ENCODE measurements at regions not wholly inside any gene's neighbourhood (a gene's known extent, or its start where the extent isn't known, plus 50 kb on each side); places are given as distances from the start of the nearest gene placed in this dataset.
"Not testable (repeated sequence)": the region's sequence is repeated elsewhere in the genome, so short reads cannot be mapped to it uniquely, and the experiment has no call there.

DNA sequence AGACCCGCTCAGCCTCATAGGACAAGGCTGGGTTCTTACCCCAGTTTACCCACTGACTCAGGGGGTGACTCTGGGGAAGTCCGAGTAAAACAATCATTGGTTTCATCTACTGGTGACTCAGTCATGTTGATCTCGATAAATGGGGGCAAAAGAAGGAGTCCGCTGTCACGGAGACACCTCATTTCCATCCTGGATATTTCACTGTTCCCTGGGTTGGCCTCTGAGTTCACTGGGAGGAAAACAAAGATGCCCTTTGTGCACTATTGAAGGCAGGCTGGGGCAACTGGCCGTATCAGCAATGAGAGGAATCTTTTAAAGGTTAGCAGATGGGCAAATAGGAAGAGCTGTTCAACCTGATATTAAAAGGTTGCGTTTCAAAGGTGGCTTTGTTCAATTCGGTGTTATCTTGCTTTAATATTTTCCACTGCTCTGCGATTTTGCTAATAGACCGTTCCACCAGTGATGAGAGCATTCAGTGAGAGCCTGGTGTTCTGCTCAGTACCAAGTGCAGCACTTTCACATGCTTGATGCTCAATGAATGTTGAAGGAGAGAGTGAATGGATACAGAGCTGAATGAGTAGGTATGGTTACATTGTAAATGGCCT lies 110.2 kb upstream of the EGFLAM start:
- DNase-seq, result no peak

DNA sequence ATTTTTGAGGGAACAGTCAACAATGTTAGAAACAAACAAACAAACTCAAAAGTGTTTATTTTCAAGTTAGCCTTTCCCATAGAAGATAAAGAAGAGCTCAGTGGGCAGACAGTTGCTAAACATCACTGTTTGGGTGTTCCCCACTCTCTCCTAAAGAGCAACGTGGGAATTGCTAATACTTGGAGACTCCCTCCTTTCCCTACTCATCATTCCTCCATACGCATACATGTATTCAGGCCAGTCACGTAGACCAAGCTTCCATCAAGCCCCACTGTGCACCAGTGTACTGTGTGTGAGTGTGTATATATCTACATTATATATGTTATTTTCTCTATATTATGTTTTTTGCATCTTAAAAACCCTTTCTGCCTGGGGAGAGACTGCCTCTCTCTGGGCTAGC lies 115.0 kb upstream of the EGFLAM start:
- DNase-seq, result no peak

DNA sequence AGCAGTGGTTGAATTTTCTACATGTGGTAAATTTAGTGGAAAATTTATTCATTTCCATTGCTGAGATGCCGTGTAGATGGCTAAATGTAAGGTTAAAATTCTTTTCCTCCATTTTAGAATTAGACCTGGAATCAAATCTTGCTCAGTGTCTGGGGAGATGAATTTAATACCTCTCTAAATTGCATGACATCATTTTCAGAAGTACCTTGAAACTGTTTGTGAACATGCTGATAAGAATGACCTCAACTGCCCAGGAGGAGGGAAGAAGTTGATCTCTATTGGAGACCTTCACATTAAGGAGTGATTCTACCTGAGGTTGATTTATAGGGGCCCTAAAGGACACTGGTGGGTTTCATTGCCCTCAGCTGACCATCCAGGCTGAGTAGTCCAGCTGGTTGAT lies 116.7 kb upstream of the EGFLAM start:
- no peak for DNase-seq

DNA sequence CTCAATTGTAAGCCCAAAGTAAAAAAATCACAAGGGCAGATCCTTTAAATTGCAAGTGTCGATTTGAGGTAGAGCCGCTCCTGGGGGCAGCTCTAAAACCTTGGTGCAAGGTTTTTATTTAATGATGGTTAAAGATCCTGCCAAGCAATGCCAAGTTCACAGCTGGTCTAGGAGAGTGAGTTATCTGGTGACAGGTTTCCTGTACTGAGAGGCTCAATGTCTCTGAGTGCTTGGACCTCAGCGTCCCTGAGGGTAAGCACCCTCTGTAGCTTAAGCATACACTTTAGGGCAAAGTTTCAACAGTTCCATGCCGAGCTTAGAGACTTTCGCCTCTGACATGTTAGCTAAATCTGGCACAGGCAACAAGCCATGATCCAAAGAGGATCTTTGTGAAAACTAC lies 119.8 kb upstream of the EGFLAM start:
- DNase-seq, result no peak

- DNase-seq, result no peak
Measured at GRCh38 chr5:38135486-38136039, 122.8 kb upstream of the EGFLAM start.

DNA sequence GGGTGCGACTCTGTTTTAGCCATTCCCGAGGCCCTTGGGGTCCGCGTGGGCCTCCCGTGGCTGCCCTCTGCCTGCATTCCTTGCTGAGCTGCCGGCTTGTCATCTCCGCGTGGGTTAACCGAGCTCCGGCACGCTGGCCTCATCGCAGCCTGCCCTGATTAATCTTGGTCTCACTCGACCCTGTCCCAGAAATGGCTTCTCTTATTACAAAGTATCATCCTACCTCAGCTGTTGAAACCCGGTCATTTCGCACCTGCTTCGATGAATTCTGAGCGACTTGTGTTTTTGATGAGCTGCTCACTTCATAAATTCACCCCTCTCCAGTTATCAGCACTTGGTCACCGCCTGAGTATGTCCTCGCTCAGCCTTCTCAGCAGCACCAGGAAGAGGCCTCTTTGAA lies 123.5 kb upstream of the EGFLAM start:
- DNase-seq, result no peak

GRCh38 chr5:38134294-38134693 lies 124.1 kb upstream of the EGFLAM start:
- DNase-seq, result not testable (repeated sequence)

DNA sequence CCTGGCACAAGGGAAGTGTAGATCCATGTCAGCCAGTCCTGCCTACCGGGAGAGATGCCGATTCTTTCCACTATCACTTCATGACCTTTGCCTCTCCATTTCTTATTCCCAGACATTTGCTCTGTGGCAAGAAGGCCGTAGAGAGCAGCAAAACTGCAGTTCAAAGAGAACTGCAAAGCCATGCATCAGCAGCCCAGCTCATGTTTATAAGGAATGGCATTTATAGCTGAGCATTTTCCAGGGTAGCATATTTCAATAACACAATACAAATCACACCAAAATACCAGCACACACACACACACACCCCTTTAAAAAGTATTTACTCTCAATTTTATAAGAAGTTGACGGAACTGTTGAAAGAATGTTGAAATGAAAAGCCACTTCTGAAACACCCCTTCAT lies 126.7 kb upstream of the EGFLAM start:
- DNase-seq, result no peak

GRCh38 chr5:38124321-38124720 lies 134.0 kb upstream of the EGFLAM start:
- DNase-seq, result no peak

- no peak for DNase-seq
Measured at GRCh38 chr5:38121420-38121819, 136.9 kb upstream of the EGFLAM start.

DNA sequence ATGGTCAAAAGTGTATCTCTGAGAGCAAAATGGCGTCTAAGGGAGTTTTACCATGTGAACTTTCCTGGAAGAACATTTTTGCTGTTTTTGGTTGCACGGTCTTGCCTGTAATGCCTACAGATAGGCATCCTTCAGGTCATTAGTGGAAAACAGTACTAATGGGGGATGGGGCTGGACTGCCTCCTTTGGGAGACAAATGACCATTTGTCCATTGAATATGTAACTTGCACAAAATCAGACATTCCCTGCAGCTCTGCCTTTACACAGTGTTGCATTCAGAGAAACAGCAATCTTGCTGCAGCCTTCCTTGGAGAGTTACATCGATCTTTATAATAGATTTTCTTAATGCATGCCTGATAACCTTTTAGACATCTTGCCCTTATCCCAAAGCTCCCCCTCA lies 138.5 kb upstream of the EGFLAM start:
- DNase-seq, result no peak

DNA sequence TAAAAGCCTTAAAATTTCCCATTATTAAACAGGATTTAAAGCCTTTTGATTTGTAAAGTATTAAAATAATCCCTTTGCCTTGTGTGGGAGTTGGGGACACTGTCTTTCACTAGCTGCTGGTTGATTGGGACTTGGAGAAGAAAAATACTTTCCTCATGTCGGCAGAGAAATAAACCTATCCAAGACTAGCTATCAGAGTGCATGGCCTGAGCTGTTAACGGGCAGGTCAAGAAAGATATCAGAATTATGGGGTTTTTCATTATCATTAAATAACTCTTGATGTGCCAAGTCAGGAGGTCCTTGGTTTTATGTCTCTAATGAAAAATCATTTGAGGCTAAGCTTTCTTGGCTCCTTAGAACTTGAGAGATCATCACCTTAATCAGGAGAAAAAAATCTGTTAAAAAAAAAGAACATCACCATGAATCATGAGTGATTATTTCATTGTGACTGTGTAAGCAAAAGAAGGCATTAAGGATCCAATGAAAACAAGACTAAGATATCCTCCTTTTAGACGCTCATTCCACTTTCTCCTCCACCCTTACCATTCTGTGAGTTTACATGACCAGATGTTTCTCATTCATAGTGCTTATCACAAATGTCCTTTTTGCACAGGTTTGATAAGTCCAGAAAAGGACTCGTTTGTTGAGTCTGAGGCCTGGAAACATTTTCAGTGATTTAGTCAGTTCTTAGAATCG lies 140.4 kb upstream of the EGFLAM start:
- no peak for DNase-seq

DNA sequence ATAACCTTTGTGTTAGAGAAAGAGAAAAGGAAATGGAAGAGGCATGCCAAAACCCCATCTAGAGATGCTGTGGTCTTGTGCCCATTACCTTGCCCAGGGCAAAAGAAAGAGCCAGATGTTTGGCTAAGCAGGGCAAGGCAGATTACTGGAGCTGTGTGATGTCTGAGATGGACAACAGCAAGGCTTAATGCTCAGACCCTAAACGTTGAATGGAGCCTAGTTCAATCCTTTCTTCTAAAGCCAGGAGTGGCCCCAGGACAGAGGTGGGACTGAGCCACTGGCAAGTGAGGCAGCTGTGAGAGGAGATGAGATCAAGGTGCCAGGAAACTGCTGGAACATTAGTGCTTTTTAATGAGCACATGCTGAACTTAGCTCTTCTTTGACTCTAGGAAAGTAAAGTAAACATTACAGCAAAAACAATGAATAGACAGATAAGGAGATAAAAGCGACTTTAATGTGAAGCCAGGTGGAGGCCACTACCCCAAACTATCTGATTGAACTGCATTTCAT lies 143.0 kb upstream of the EGFLAM start:
- DNase-seq, result no peak

- DNase-seq, result no peak
Measured at GRCh38 chr5:38113880-38114279, 144.5 kb upstream of the EGFLAM start.

GRCh38 chr5:38113456-38113855 lies 144.9 kb upstream of the EGFLAM start:
- no peak for DNase-seq

- no peak for DNase-seq
Measured at GRCh38 chr5:38112938-38113337, 145.4 kb upstream of the EGFLAM start.

DNA sequence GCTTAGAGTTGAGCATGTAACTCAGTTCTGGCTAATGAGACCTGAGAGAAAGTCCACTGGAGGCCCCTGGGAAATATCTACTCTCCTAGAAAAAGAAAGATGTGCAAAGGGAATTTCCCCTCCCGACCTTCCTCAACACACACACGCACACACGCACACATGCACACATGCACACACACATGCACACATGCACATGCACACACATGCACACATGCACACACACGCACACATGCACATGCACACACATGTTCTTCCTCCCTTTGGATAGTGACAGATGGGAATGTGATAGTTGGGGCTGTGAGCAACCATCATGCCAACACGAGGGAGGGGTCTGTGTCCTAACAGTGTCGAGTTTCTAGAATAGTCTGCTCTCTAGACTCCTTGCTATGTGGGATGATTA lies 148.2 kb upstream of the EGFLAM start:
- no peak for DNase-seq

DNA sequence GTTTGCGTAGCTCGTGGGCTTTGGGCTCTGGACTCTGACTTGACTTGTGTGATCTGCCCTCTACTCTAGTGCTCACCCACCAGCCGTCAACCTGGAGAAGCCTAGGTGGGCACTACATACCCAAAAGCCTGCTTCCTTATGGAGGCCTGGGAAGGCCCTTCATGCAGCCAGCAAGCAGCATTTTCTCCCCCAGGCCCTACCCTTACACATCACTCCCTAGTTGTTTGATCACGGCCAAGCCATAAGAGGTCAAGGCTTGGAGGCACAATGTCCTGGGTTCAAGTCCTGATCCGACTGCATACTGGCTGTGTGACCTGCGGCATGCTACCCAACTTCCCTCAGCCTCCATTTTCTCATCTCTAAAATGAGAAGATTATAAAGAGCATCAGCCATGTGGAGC lies 151.3 kb upstream of the EGFLAM start:
- DNase-seq, result no peak

DNA sequence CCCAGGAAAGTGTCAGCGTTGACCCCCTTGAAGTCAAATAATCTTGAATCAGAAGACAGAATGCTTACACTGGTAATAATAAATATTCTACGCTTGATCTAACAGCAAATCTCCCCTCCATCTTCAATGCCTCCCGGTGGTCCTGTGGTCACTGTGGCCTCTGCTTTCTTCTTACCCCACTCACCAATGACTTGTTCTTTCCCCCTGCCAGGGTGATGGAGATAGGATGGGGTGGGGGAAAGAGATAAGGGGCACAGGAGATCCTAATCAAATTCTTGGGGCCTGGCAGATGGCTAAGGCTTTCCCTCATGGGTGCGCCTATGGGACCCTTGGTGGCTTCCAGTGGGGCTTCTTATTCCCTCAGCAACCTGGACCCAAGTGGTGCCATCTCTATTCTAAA lies 152.6 kb upstream of the EGFLAM start:
- no peak for DNase-seq

DNA sequence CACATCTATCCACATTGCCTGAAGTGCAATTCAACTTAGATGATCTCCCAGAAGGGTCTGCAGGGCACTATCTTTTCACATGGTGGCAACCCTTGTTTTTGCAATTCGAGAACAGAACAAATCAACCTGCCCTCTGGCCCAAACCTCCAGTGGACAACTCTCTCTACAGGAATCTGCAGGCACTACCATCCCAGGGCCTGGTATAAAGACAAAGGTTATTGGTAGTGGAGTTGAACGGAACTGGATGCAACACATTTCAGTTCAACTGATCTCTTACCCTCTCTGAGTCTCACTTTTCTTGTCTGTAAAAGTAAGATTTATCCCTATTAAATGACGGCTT lies 153.2 kb upstream of the EGFLAM start:
- no peak for DNase-seq

DNA sequence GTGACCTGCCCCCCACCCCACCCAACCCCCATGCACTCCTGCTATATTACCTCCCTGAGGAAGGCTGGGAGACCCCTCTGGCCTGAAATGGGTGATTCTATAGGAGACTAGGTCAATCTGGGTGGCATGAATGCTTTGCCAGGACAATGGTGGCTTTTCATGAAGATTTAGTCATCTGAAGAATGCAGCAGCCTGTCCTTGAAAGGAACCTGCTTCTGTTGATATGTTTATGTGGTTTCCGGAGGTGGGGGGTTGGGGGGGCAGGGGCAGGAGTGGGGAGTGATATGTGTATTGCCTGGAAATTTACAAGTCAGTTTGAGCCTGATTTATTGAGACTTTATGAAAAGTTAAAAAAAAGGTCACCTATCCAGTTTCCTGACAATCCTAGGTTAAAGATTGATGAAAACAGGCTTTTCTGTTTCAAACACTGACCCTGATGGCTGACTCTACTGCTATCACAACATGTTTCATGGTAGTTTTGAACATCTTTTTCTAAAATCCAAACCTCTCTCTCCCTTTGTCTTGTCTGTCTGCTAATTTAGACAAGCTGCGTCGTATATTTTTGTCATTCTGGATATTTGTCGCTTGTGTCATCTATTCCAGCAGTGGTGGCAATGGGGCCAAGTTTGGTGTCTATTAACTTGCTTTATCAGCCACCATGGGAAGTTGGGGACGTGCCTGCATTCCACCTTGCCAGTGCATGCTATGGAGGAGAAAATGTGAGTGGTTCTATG lies 153.7 kb upstream of the EGFLAM start:
- DNase-seq, result no peak

DNA sequence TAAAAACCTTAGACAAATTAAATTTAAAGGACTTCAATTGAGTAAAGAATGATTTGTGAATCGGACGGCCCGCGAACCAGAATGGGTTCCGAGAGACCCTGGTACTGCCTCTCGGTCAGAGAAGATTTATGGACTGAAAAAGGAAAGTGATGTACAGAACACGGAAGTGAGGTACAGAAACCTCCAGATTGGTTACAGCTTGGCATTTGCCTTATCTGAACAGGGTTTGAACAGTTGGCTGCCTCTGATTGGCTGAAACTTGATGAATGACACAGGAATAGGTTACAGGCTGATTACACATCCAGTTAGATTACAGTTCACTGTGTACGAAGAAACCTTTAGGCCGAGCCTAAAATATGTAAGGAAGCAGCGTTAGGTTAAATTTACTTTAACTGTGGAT lies 156.5 kb upstream of the EGFLAM start:
- DNase-seq, result no peak

- DNase-seq, result peak; percentile 35
Measured at GRCh38 chr5:38099205-38100168, 158.9 kb upstream of the EGFLAM start.

Data from OCI-M1 (cell line).